Type B pancreatic cell (in vitro differentiated cells): ENCODE measurements at regions not wholly inside any gene's neighbourhood (a gene's known extent, or its start where the extent isn't known, plus 50 kb on each side); places are given as distances from the start of the nearest gene placed in this dataset.

Source experiments
- DNase-seq: peaks from one replicate; pipeline ENCODE4 v3.0.0; 2021; ENCODE audit warnings: mixed read lengths; ENCODE audit not compliant: unreplicated experiment; ENCODE audit errors: extremely low spot score
- H3K27ac Mint-ChIP-seq: 2 replicates; pipeline ENCODE4 v1.8.0; 2021; ENCODE audit warnings: mild to moderate bottlenecking, mixed read lengths
- H3K27me3 Mint-ChIP-seq: 2 replicates; pipeline ENCODE4 v1.8.0; 2021; ENCODE audit warnings: mixed read lengths
- H3K36me3 Mint-ChIP-seq: 2 replicates; pipeline ENCODE4 v1.8.0; 2021; ENCODE audit warnings: mixed read lengths
- H3K4me1 Mint-ChIP-seq: one replicate; pipeline ENCODE4 v1.8.0; 2021; ENCODE audit warnings: mixed read lengths; ENCODE audit not compliant: unreplicated experiment
- H3K4me3 Mint-ChIP-seq: 2 replicates; pipeline ENCODE4 v1.8.0; 2021; ENCODE audit warnings: mild to moderate bottlenecking, mixed read lengths
- H3K9me3 Mint-ChIP-seq: 2 replicates; pipeline ENCODE4 v1.8.0; 2021; ENCODE audit warnings: mixed read lengths
- CTCF ChIP-seq: fragments of 200-600 bp; sonication (generic); conservative IDR thresholded peaks from 2 replicates; pipeline ENCODE4 v1.5.0; 2021; ENCODE audit warnings: antibody characterized with exemption, mild to moderate bottlenecking

GRCh38 chr1:17973694-17974093 lies 133.9 kb upstream of the IGSF21 start:
- Mint-ChIP-seq H3K9me3 (no peaks in the 10 kb centered on the region), H3K36me3 (no peaks in the 10 kb centered on the region), H3K27me3 (peaks cover 49% of the 10 kb centered on the region), H3K4me3 (no peak overlapping the region), H3K4me1 (no peaks in the 10 kb centered on the region), H3K27ac (no peak overlapping the region)
- DNase-seq, result no peak
- TF ChIP-seq CTCF, result no peak

- Mint-ChIP-seq H3K27me3 (peaks cover 45% of the 10 kb centered on the region), H3K36me3 (no peaks in the 10 kb centered on the region), H3K9me3 (no peaks in the 10 kb centered on the region), H3K4me1 (no peaks in the 10 kb centered on the region), H3K27ac (no peak overlapping the region), H3K4me3 (no peak overlapping the region)
- DNase-seq, result no peak
- no peak for TF ChIP-seq CTCF
Measured at GRCh38 chr1:17976854-17977253, 130.7 kb upstream of the IGSF21 start.

- TF ChIP-seq CTCF, result no peak
- H3K27ac Mint-ChIP-seq, result no peak overlapping the region
- no peak for DNase-seq
- no peaks in the 10 kb centered on the region for H3K36me3 Mint-ChIP-seq
- no peaks in the 10 kb centered on the region for H3K9me3 Mint-ChIP-seq
- no peak overlapping the region for H3K4me3 Mint-ChIP-seq
- no peaks in the 10 kb centered on the region for H3K4me1 Mint-ChIP-seq
- H3K27me3 Mint-ChIP-seq, result peaks cover 43% of the 10 kb centered on the region
Measured at GRCh38 chr1:17978016-17978415, 129.6 kb upstream of the IGSF21 start.

- H3K4me3 Mint-ChIP-seq, result no peak overlapping the region
- no peaks in the 10 kb centered on the region for H3K36me3 Mint-ChIP-seq
- DNase-seq, result no peak
- H3K9me3 Mint-ChIP-seq, result no peaks in the 10 kb centered on the region
- peaks cover 34% of the 10 kb centered on the region for H3K27me3 Mint-ChIP-seq
- H3K4me1 Mint-ChIP-seq, result no peaks in the 10 kb centered on the region
- H3K27ac Mint-ChIP-seq, result no peak overlapping the region
- no peak for TF ChIP-seq CTCF
Measured at GRCh38 chr1:17979815-17980214, 127.8 kb upstream of the IGSF21 start.

- peaks cover 29% of the 10 kb centered on the region for H3K27me3 Mint-ChIP-seq
Measured at GRCh38 chr1:17982197-17982596, 125.4 kb upstream of the IGSF21 start.

More at GRCh38 chr1:17982197-17982596, 125.4 kb upstream of the IGSF21 start:
- H3K4me3 Mint-ChIP-seq, result no peak overlapping the region
- no peak for TF ChIP-seq CTCF
- H3K4me1 Mint-ChIP-seq, result no peaks in the 10 kb centered on the region
- H3K36me3 Mint-ChIP-seq, result no peaks in the 10 kb centered on the region
- no peak for DNase-seq
- H3K9me3 Mint-ChIP-seq, result no peaks in the 10 kb centered on the region
- no peak overlapping the region for H3K27ac Mint-ChIP-seq
